ENCODE measurements at regions not wholly inside any gene's neighbourhood (a gene's known extent, or its start where the extent isn't known, plus 50 kb on each side); places are given as distances from the start of the nearest gene placed in this dataset.
"Not testable (repeated sequence)": the region's sequence is repeated elsewhere in the genome, so short reads cannot be mapped to it uniquely, and the experiment has no call there.

GRCh38 chr1:221246067-221246466 is 366.8 kb downstream of the HLX start:
- ChIA-PET POLR2A (no interaction called here), CTCF (interaction anchor here (3.2 kb wide), 1 partner anchor 18 kb away, joined by 16 read pairs; no protein-coding TSS in a partner anchor)
- no peak for TF ChIP-seq CTCF (IDR thresholded peaks at IDR 0.05; ENCODE audit: insufficient read depth, low read length, missing control alignments)
- no peak for DNase-seq (ENCODE audit: low read depth, low spot score)
- H3K4me3 ChIP-seq (ENCODE audit: low read depth, low read length): no peak overlapping the region

- TF ChIP-seq CTCF (IDR thresholded peaks at IDR 0.05; ENCODE audit: insufficient read depth, low read length, missing control alignments): no peak
- ChIA-PET POLR2A (no interaction called here), CTCF (interaction anchor here (0.8 to 3.2 kb wide), 4 partner anchors 17 to 373 kb away, joined by 3 to 16 read pairs (median 4); no protein-coding TSS in a partner anchor)
- H3K4me3 ChIP-seq (ENCODE audit: low read depth, low read length): no peak overlapping the region
- no peak for DNase-seq (ENCODE audit: low read depth, low spot score)
These were observed 367.6 kb downstream of the HLX start for GRCh38 chr1:221246628-221247415.

- ChIA-PET POLR2A (no interaction called here), CTCF (interaction anchor here (1.1 to 5.3 kb wide), 3 partner anchors 12 to 475 kb away, joined by 3 to 52 read pairs (median 6); no protein-coding TSS in a partner anchor)
- no peak overlapping the region for H3K4me3 ChIP-seq (ENCODE audit: low read depth, low read length)
- no peak for DNase-seq (ENCODE audit: low read depth, low spot score)
- no peak for TF ChIP-seq CTCF (IDR thresholded peaks at IDR 0.05; ENCODE audit: insufficient read depth, low read length, missing control alignments)
These were observed 372.3 kb downstream of the HLX start for GRCh38 chr1:221251580-221251979.

GRCh38 chr1:221254813-221255212 is 375.6 kb downstream of the HLX start:
- ChIA-PET CTCF (interaction anchor here (1.0 kb wide), 1 partner anchor 9 kb away, joined by 3 read pairs; no protein-coding TSS in a partner anchor), POLR2A (no interaction called here)
- no peak for TF ChIP-seq CTCF (IDR thresholded peaks at IDR 0.05; ENCODE audit: insufficient read depth, low read length, missing control alignments)
- no peak overlapping the region for H3K4me3 ChIP-seq (ENCODE audit: low read depth, low read length)
- DNase-seq (ENCODE audit: low read depth, low spot score): no peak

- DNase-seq (ENCODE audit: low read depth, low spot score): no peak
- ChIA-PET POLR2A (no interaction called here), CTCF (interaction anchor here (0.8 kb wide), 2 partner anchors 13 to 175 kb away, joined by 3 read pairs; no protein-coding TSS in a partner anchor)
- no peak for TF ChIP-seq CTCF (IDR thresholded peaks at IDR 0.05; ENCODE audit: insufficient read depth, low read length, missing control alignments)
- H3K4me3 ChIP-seq (ENCODE audit: low read depth, low read length): no peak overlapping the region
These were observed 377.5 kb downstream of the HLX start for GRCh38 chr1:221256773-221257172.

- DNase-seq (ENCODE audit: low read depth, low spot score); H3K4me3 ChIP-seq (ENCODE audit: low read depth, low read length); POLR2A ChIA-PET: not testable (repeated sequence)
- CTCF ChIA-PET: interaction anchor here (0.8 to 8.5 kb wide), 2 partner anchors 13 to 175 kb away, joined by 3 to 314 read pairs; no protein-coding TSS in a partner anchor
These were observed 378.3 kb downstream of the HLX start for GRCh38 chr1:221257548-221257947.

- H3K4me3 ChIP-seq (ENCODE audit: low read depth, low read length); POLR2A ChIA-PET; DNase-seq (ENCODE audit: low read depth, low spot score): not testable (repeated sequence)
- CTCF ChIA-PET: interaction anchor here (1.5 to 8.5 kb wide), 15 partner anchors 11 to 453 kb away, joined by 4 to 314 read pairs (median 13); partner anchors contain the start of gene HLX
These were observed 383.4 kb downstream of the HLX start for GRCh38 chr1:221262677-221263076.

Data from AG04449 (cell line).